ENCODE measurements at regions not wholly inside any gene's neighbourhood (a gene's known extent, or its start where the extent isn't known, plus 50 kb on each side); places are given as distances from the start of the nearest gene placed in this dataset.

DNA sequence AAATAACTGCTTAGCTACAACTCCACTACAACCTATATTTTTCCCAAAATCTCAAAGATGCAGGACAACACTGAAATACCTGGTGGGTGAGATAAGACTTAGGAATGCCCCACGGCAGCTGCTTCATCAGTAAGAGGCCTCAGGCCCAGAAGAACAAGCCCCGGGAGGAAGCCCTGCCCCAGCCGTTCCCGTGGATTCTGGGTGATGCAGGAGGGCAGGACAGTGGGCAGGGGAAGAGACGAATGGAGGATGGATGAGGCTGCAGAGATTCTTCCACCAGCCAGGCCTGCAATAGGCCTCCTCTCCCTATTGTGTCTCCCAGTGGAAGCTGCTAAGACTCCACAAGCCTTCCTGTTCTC lies 197.9 kb upstream of the HDAC4 start:
- no peaks in the 10 kb centered on the region for H3K9me1 ChIP-seq (ENCODE audit: control insufficient read depth, insufficient read depth, low read length)
- no peak overlapping the region for H3K9ac ChIP-seq (ENCODE audit: insufficient read depth in 1 of 2, low read depth in 2 of 2, low read length in 2 of 2)
- H3K9me3 ChIP-seq (replicated peaks; ENCODE audit: control insufficient read depth, insufficient read depth, low read depth, low read length), result no peaks in the 10 kb centered on the region
- H3K27ac ChIP-seq (ENCODE audit: extremely low read depth, low read depth, low read length), result no peak overlapping the region
- H3K27me3 ChIP-seq (ENCODE audit: control insufficient read depth in 2 of 2, insufficient read depth in 2 of 2, low read length in 2 of 2), result peaks cover 0 to 78% of the 10 kb centered on the region in 2 experiments; a peak in 3 of 5 replicates
- no peaks in the 10 kb centered on the region for H3K79me2 ChIP-seq (ENCODE audit: control insufficient read depth, insufficient read depth, low read length)
- H3K4me1 ChIP-seq (replicated peaks in 1 of 2; ENCODE audit: control insufficient read depth in 2 of 2, insufficient read depth in 2 of 2, low read length in 2 of 2), result no peaks in the 10 kb centered on the region; a peak in 1 of 5 replicates
- H4K20me1 ChIP-seq (replicated peaks; ENCODE audit: control insufficient read depth, insufficient read depth, low read length), result no peaks in the 10 kb centered on the region; the same call in 1 of the 2 replicates
- CTCF ChIA-PET (ENCODE audit: low intra/inter-chr PET ratio), result interaction anchor here (0.6 kb wide), 1 partner anchor 115 kb away, joined by 3 read pairs; no protein-coding TSS in a partner anchor
- no peak overlapping the region for H2AFZ ChIP-seq (ENCODE audit: low read depth, low read length)
- 0% methylated on average over 5 of the region's 5 CpGs for WGBS (ENCODE audit: insufficient coverage, low coverage, missing lambda C conversion rate)
- H3K36me3 ChIP-seq (ENCODE audit: control insufficient read depth, insufficient read depth, low read length), result no peaks in the 10 kb centered on the region
- FAIRE-seq, result no peak
- ATAC-seq, result no peak
- no peak overlapping the region for H3K4me3 ChIP-seq
- no TSS peak for BruUV-seq (replicated peaks)
- TF ChIP-seq POLR3G (IDR thresholded peaks at IDR 0.05; ENCODE audit: extremely low read depth, insufficient read length, insufficient replicate concordance) (no peak), PTBP1 (IDR thresholded peaks at IDR 0.05; ENCODE audit: low read depth, low read length) (no peak), TOE1 (IDR thresholded peaks at IDR 0.05; ENCODE audit: borderline replicate concordance) (no peak), TOE1 (CRISPR knock-in tag; IDR thresholded peaks at IDR 0.05; ENCODE audit: borderline replicate concordance, low read depth) (no peak), TAF15 (IDR thresholded peaks at IDR 0.05; ENCODE audit: low read depth, low read length) (no peak), NCOA4 (IDR thresholded peaks at IDR 0.05; ENCODE audit: partially characterized antibody) (no peak)
- POLR2A ChIA-PET, result interaction anchor here (1.0 kb wide), 1 partner anchor 576 kb away, joined by 3 read pairs; no protein-coding TSS in a partner anchor
- intact Hi-C loops (cut with micrococcal nuclease), result no loop called here
- H3K4me2 ChIP-seq (ENCODE audit: insufficient read depth, low read length), result no peak overlapping the region
- in situ Hi-C loops (cut with MboI), result no loop called here
- no peak for DNase-seq (ENCODE audit: extremely low read depth in 1 of 4, low spot score in 3 of 4)
